GM12874 (cell line): ENCODE measurements at regions not wholly inside any gene's neighbourhood (a gene's known extent, or its start where the extent isn't known, plus 50 kb on each side); places are given as distances from the start of the nearest gene placed in this dataset.

Experiments used
- TF ChIP-seq, protein P1 (sequence below): IDR thresholded peaks from 2 replicates; pipeline ENCODE4 v1.5.1; 2011; ENCODE audit warnings: low read depth, mild to moderate bottlenecking, control low read depth, low read length, moderate library complexity; ENCODE audit not compliant: insufficient read depth

GRCh38 chr9:38342532-38342931 is 50.0 kb upstream of the ALDH1B1 start:
- TF ChIP-seq, protein P1, sequence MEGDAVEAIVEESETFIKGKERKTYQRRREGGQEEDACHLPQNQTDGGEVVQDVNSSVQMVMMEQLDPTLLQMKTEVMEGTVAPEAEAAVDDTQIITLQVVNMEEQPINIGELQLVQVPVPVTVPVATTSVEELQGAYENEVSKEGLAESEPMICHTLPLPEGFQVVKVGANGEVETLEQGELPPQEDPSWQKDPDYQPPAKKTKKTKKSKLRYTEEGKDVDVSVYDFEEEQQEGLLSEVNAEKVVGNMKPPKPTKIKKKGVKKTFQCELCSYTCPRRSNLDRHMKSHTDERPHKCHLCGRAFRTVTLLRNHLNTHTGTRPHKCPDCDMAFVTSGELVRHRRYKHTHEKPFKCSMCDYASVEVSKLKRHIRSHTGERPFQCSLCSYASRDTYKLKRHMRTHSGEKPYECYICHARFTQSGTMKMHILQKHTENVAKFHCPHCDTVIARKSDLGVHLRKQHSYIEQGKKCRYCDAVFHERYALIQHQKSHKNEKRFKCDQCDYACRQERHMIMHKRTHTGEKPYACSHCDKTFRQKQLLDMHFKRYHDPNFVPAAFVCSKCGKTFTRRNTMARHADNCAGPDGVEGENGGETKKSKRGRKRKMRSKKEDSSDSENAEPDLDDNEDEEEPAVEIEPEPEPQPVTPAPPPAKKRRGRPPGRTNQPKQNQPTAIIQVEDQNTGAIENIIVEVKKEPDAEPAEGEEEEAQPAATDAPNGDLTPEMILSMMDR = no peak

- TF ChIP-seq, protein P1 = no peak
Observed at GRCh38 chr9:38342096-38342495, 50.4 kb upstream of the ALDH1B1 start.

GRCh38 chr9:38339496-38339895 is 53.0 kb upstream of the ALDH1B1 start:
- TF ChIP-seq, protein P1 = no peak

GRCh38 chr9:38339087-38339486 is 53.4 kb upstream of the ALDH1B1 start:
- TF ChIP-seq, protein P1 = no peak

DNA sequence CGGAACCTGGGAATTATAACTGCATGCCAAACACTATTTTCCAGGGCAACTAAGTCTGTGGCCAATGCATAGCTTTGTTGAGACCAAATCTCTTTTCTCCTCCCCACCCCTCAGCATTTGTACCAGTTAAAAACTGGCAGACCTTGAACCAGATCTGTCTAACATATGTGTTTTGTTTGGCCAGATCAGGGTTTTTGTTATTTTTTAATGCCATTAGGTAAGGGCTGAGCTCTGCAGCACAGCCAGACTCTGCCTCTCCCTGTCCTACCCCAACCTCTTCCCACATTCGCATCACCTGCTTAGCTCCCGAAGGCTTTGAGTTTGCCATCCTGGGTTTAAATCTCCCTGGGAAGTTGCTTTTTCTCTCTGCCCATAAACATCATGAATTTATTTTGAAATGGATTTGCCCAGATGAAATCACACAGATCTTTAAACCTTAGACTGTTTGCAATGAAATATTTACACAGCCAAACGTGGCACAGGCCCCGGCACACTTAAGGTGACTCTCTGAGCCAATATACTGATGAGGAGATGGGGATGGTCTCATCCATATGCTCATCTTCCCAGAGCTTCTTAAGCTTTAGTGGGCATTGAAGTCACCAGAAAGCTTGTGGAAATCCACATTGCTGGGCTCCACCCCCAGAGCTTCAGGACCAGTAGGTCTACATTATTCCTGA is 54.0 kb upstream of the ALDH1B1 start:
- TF ChIP-seq, protein P1 = no peak

DNA sequence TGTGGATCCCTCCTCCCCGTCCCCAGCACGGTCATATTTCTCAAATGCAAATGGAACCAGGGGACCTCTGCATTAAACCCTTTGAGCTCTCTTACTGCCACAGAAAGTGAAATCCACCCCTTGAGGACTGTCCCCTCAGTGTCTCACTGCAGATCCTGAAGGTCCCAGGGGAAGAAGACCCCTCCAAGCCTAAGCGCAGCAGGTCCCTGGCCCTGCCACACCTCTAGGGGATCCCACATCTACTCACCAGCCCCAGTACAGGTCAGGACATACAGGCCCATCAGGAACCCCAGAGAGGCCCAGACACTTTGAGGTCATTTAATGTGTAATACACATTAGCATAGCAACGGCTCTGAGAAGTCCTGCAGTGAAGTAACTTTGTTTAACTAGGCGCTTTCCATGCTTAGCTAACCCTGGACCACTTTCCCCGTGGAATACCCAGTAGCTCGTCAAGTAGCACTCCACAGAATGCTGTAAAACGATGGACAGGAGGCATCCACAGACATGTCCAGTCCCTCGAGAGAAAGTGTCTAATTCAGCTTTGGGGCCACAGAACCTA is 54.7 kb upstream of the ALDH1B1 start:
- TF ChIP-seq, protein P1 = no peak

- TF ChIP-seq, protein P1 = no peak
Observed at GRCh38 chr9:38337181-38337580, 55.3 kb upstream of the ALDH1B1 start.

DNA sequence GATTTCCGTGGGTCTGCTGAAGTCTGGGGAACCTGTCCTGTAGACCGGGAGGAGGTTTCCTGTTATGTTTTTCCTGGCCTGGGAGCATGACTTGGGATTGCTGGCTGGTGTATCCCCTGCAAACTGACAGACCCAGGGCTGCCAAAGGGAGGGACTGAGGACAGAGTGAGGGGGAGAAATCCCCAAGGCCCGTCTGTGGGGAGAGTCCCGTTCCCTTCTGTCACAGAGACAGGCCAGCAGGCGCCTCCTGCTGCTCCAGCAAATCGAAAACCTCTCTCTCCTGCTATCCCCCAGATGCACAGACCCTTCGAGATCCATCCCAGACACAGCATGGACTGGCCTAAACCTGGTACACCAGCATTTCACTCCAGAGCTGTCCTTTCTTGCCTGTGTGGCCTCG is 56.2 kb upstream of the ALDH1B1 start:
- TF ChIP-seq, protein P1 = no peak
